ENCODE measurements at regions not wholly inside any gene's neighbourhood (a gene's known extent, or its start where the extent isn't known, plus 50 kb on each side); places are given as distances from the start of the nearest gene placed in this dataset.

DNA sequence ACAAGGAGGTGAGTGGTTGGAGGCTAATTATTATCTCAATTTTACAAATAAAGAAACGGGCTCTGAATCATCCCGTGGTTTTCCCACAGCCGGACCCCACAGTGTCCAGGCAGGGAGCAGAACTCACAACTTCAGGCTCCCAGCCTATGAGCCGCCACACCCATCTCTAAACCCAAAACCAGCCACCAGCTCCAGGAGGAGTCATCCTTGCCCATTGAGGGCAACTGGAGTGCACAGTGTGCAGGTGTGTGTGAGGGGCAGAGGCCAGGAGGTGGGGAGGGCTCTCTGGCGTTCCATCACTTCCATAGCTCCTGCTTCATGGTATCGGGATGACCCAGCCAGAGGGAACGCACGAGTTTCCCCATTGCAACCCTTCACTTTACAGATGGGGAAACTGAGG is 144.5 kb downstream of the CYP26B1 start:
- TF ChIP-seq, protein P1, sequence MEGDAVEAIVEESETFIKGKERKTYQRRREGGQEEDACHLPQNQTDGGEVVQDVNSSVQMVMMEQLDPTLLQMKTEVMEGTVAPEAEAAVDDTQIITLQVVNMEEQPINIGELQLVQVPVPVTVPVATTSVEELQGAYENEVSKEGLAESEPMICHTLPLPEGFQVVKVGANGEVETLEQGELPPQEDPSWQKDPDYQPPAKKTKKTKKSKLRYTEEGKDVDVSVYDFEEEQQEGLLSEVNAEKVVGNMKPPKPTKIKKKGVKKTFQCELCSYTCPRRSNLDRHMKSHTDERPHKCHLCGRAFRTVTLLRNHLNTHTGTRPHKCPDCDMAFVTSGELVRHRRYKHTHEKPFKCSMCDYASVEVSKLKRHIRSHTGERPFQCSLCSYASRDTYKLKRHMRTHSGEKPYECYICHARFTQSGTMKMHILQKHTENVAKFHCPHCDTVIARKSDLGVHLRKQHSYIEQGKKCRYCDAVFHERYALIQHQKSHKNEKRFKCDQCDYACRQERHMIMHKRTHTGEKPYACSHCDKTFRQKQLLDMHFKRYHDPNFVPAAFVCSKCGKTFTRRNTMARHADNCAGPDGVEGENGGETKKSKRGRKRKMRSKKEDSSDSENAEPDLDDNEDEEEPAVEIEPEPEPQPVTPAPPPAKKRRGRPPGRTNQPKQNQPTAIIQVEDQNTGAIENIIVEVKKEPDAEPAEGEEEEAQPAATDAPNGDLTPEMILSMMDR (IDR thresholded peaks at IDR 0.05), result no peak
- TF ChIP-seq POLR2A (IDR thresholded peaks at IDR 0.05), result no peak

Data from heart left ventricle (tissue), 13 donors.